Retinal pigment epithelial cell (primary cell): ENCODE measurements at regions not wholly inside any gene's neighbourhood (a gene's known extent, or its start where the extent isn't known, plus 50 kb on each side); places are given as distances from the start of the nearest gene placed in this dataset.

Experiments used
- DNase-seq: peaks from one replicate; pipeline ENCODE4 v3.0.0-alpha.2; 2010; ENCODE audit warnings: low read depth
- H3K4me3 ChIP-seq: 2 replicates; pipeline ENCODE4 v1.5.1; 2011; ENCODE audit warnings: mild to moderate bottlenecking, low read length, control low read depth, moderate library complexity
- CTCF ChIP-seq: conservative IDR thresholded peaks from 2 replicates; pipeline ENCODE4 v1.5.1; 2011; ENCODE audit warnings: low read depth, low read length, control low read depth, inconsistent platforms

DNA sequence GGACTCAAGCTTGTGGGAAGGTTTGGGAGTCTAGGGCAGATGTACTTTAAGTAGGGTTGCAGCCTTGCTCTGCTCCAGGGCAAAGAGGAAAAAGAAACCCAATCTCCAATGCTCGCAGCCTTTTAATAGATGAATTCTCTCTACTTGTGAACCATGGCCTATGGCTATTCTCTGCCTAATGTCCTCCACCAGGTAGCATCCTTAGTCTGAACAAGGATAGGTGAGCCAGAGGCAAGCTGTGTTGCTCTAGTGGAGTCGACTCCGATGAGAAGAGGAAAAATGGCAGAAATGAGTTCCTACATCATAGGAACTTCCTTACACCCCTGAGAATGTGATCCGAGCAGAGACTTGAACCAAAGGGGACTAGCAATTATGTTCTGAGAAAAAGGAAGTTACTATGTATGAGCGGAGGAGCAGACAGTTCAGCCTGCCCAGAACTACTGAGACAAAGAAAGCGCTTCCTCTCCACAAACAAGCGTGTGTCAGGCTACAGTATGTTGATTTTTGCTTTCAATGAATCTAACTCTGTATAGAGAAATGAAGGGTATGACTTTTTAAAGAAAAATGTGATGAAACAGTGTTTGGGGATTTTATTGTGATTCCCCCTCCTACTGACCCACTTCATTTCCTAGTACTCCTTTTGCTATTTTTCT is 153.6 kb upstream of the ARID2 start:
- no peak for DNase-seq
- no peak overlapping the region for H3K4me3 ChIP-seq
- no peak for TF ChIP-seq CTCF

GRCh38 chr12:45577844-45578399 is 151.6 kb upstream of the ARID2 start:
- no peak for TF ChIP-seq CTCF
- H3K4me3 ChIP-seq = no peak overlapping the region
- no peak for DNase-seq

- no peak for DNase-seq
- no peak overlapping the region for H3K4me3 ChIP-seq
- TF ChIP-seq CTCF = no peak
These were observed 149.0 kb upstream of the ARID2 start for GRCh38 chr12:45580356-45580969.

DNA sequence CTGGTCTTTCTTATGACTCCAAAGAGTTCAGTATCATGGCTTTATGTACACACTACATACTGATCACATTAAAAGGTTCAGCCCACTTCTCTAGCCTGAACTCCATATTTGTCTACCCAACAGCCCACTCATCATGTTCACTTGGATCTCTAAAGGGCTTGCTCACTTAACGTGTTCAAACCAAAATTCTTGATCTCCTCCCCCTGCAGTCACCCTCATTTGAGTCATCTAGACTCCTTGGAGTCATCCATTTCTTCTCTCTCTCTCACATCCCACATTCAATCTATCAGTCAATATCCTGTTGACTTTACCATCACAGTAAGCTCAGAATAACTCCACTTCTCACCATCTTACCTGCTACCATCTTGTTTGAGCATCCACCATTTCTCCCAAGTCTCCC is 148.4 kb upstream of the ARID2 start:
- DNase-seq = no peak
- no peak for TF ChIP-seq CTCF
- no peak overlapping the region for H3K4me3 ChIP-seq

GRCh38 chr12:45582536-45582935 is 147.0 kb upstream of the ARID2 start:
- no peak for TF ChIP-seq CTCF

DNA sequence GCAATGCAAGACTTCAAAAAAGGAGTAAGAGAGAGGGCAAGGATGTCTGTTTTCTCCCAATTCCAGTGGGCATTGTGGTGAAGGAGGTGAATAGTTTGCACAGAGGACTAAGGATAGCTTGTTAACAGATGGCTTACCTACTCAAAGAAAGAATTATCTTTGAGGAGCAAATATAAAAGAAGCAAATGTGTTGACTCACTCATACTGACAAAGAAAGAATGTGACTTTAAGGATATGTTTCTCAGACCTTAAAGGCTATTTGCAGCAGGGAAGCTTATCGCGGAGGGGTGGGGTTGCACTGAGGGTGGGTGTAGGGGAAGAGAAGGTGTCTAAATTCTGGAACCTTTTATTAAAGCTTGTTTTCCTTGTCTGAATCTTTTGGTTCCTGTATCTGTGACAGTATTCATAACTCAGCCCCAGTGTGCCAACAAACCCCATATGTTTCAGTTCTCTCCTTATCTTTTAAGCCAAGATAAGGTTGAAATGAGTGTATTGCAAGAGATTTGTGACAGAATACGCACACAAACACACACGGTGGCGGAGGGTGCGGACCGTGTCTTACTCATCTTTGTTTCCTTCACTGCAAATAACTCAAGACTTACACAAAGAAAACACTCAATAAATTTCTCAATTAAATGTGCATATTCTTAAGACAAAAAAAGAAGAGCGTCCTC is 146.4 kb upstream of the ARID2 start:
- no peak overlapping the region for H3K4me3 ChIP-seq
- DNase-seq = no peak
- no peak for TF ChIP-seq CTCF

More at GRCh38 chr12:45582536-45582935, 147.0 kb upstream of the ARID2 start:
- DNase-seq = no peak
- H3K4me3 ChIP-seq = no peak overlapping the region
